GM12892 (cell line): ENCODE measurements at regions not wholly inside any gene's neighbourhood (a gene's known extent, or its start where the extent isn't known, plus 50 kb on each side); places are given as distances from the start of the nearest gene placed in this dataset.

Experiments
- POLR2A ChIP-seq: IDR thresholded peaks from 2 replicates; pipeline ENCODE4 v1.6.1; 2011; ENCODE audit warnings: low read depth, low read length, control low read depth
- POLR2AphosphoS5 ChIP-seq: IDR thresholded peaks from 2 replicates; pipeline ENCODE4 v1.6.1; 2011; ENCODE audit warnings: low read depth, low read length, control low read depth
- TAF1 ChIP-seq: IDR thresholded peaks from 2 replicates; pipeline ENCODE4 v1.6.1; 2011; ENCODE audit warnings: low read depth, mild to moderate bottlenecking, control low read depth, low read length, borderline replicate concordance

DNA sequence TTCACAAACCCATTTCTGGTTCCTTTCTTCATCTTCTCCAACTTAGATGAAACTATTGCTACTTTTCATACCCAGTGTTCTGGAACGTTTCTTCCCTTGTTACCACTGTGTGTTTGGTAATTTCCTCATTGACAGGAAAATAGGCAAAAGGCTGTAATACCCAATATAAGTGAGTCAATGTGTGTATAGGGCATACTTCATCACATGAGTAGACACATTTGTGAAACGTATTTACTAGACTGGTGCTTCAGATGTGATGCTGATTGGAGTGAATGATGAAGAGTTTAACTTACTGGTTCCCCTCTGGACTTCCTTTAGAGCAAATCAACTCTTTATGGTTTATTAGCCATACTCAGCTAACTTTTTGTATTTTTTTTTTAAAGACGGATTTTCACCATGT is 195.1 kb upstream of the ATP6AP2 start:
- TF ChIP-seq TAF1, result no peak
- no peak for TF ChIP-seq POLR2A
- TF ChIP-seq POLR2AphosphoS5, result no peak
